Retinal pigment epithelial cell (primary cell): ENCODE measurements at regions not wholly inside any gene's neighbourhood (a gene's known extent, or its start where the extent isn't known, plus 50 kb on each side); places are given as distances from the start of the nearest gene placed in this dataset.
"Not testable (repeated sequence)": the region's sequence is repeated elsewhere in the genome, so short reads cannot be mapped to it uniquely, and the experiment has no call there.

Experiments used
- DNase-seq: peaks from one replicate; pipeline ENCODE4 v3.0.0-alpha.2; 2010; ENCODE audit warnings: low read depth
- H3K4me3 ChIP-seq: 2 replicates; pipeline ENCODE4 v1.5.1; 2011; ENCODE audit warnings: mild to moderate bottlenecking, low read length, control low read depth, moderate library complexity
- TF ChIP-seq, protein P1 (sequence below): conservative IDR thresholded peaks from 2 replicates; pipeline ENCODE4 v1.5.1; 2011; ENCODE audit warnings: low read depth, low read length, control low read depth, inconsistent platforms

GRCh38 chr7:91397612-91398011, 133.4 kb downstream of the FZD1 start:
- DNase-seq = no peak
- TF ChIP-seq, protein P1, sequence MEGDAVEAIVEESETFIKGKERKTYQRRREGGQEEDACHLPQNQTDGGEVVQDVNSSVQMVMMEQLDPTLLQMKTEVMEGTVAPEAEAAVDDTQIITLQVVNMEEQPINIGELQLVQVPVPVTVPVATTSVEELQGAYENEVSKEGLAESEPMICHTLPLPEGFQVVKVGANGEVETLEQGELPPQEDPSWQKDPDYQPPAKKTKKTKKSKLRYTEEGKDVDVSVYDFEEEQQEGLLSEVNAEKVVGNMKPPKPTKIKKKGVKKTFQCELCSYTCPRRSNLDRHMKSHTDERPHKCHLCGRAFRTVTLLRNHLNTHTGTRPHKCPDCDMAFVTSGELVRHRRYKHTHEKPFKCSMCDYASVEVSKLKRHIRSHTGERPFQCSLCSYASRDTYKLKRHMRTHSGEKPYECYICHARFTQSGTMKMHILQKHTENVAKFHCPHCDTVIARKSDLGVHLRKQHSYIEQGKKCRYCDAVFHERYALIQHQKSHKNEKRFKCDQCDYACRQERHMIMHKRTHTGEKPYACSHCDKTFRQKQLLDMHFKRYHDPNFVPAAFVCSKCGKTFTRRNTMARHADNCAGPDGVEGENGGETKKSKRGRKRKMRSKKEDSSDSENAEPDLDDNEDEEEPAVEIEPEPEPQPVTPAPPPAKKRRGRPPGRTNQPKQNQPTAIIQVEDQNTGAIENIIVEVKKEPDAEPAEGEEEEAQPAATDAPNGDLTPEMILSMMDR = no peak
- no peak overlapping the region for H3K4me3 ChIP-seq

DNA sequence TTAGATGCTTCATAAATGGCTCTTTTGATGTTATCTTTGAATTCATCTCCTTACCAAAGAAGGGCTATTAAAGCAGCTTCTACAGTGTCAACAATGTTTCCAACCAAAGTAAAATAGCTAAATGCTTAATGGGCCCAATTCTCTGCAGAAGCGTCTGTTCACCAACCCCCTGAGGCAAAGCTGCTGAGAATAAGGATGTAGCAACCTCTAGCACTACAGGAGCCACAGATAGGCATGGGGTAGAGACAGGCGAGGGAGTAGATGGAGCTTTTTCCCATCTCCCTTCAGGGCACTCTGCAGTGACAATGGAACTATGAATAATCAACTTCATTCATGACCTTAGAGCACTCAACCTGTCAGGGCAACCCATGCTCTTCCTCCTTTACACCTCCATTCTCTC, 134.1 kb downstream of the FZD1 start:
- no peak for DNase-seq
- TF ChIP-seq, protein P1 = no peak
- no peak overlapping the region for H3K4me3 ChIP-seq

GRCh38 chr7:91405092-91405788, 141.0 kb downstream of the FZD1 start:
- no peak for DNase-seq
- TF ChIP-seq, protein P1 = no peak
- no peak overlapping the region for H3K4me3 ChIP-seq

DNA sequence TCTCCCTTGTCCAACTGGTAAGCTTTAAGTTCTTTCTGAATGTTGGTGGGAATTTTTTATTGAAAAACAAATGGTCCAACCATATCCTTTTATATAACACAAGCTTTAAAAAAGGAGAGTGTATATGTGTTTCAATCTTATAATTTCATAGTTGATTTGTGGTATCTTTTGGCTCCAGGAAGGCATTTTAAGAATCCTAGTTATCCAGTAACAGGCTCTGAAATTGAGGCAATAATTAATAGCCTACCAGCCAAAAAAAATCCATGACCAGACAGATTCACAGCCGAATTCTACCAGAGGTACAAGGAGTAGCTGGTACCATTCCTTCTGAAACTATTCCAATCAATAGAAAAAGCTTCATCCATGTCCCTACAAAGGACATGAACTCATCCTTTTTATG, 141.6 kb downstream of the FZD1 start:
- H3K4me3 ChIP-seq, DNase-seq: not testable (repeated sequence)

- H3K4me3 ChIP-seq = no peak overlapping the region
- DNase-seq = no peak
- TF ChIP-seq, protein P1 = no peak
Measured at GRCh38 chr7:91407942-91408341, 143.7 kb downstream of the FZD1 start.

DNA sequence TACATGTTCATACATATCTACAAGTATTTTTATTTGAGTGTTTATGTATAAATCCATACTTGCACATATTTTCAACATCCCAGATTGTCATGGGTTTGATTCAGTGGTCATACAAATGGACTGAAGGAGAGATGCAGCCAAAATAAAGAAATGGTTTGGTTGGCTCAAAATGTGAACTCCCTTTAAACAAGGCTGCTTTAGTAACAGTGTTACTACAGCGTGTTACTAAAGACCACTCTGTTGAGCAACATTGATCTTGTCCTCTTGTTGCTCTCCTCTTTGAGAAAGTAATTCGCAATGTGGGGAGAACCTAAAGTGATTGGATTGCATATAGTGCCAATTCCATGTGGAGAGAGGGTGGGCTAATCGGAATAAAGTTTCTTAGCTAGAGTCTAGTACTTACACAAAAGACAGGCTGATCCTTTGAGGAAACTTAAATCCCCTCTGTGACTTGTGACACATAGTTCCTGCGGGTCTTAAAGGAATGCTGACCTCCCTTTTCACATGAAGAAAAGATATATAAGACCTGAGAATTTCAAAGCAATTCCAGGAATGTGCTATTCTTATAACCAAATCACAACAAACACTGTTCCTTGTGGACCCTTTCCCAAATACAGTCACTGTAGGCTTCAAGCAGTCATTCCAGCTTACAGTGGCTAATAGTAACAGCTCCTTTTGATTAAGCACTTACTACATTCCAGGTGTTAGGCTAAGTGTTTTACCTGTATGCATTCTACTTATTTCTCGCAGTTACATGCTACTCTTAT, 144.3 kb downstream of the FZD1 start:
- H3K4me3 ChIP-seq = no peak overlapping the region
- peak; percentile 73 for DNase-seq
- TF ChIP-seq, protein P1 = no peak

GRCh38 chr7:91411060-91411459, 146.8 kb downstream of the FZD1 start:
- no peak for DNase-seq
- TF ChIP-seq, protein P1 = no peak
- no peak overlapping the region for H3K4me3 ChIP-seq
